Trophoblast cell (in vitro differentiated cells and primary cell): ENCODE measurements at regions not wholly inside any gene's neighbourhood (a gene's known extent, or its start where the extent isn't known, plus 50 kb on each side); places are given as distances from the start of the nearest gene placed in this dataset.

Experiments
- DNase-seq, 2 donors: peaks; one replicate each; pipeline ENCODE4 v3.0.0-alpha.2; 2016
- H2AFZ ChIP-seq: 2 replicates; pipeline ENCODE4 v1.6.1; 2013; ENCODE audit warnings: low read length, moderate library complexity, mild to moderate bottlenecking; ENCODE audit not compliant: insufficient read depth, poor library complexity
- H2AK5ac ChIP-seq: 2 replicates; pipeline ENCODE4 v1.6.1; 2013; ENCODE audit warnings: mild to moderate bottlenecking, low read length
- H2BK120ac ChIP-seq: 2 replicates; pipeline ENCODE4 v1.6.1; 2013; ENCODE audit warnings: low read length, mild to moderate bottlenecking, moderate library complexity; ENCODE audit not compliant: insufficient read depth, poor library complexity
- H2BK12ac ChIP-seq: 2 replicates; pipeline ENCODE4 v1.6.1; 2013; ENCODE audit warnings: mild to moderate bottlenecking, low read length, moderate library complexity
- H2BK5ac ChIP-seq: 2 replicates; pipeline ENCODE4 v1.6.1; 2013; ENCODE audit warnings: low read length, low read depth, moderate library complexity, mild to moderate bottlenecking; ENCODE audit not compliant: poor library complexity
- H3K14ac ChIP-seq: 2 replicates; pipeline ENCODE4 v1.6.1; 2013; ENCODE audit warnings: mild to moderate bottlenecking, low read length
- H3K18ac ChIP-seq: 2 replicates; pipeline ENCODE4 v1.6.1; 2013; ENCODE audit warnings: mild to moderate bottlenecking, low read length
- H3K23ac ChIP-seq: 2 replicates; pipeline ENCODE4 v1.6.1; 2013; ENCODE audit warnings: low read length
- H3K27ac ChIP-seq: 2 replicates; pipeline ENCODE4 v1.5.1; 2013; ENCODE audit warnings: low read depth, mild to moderate bottlenecking, inconsistent platforms, low read length, moderate library complexity
- H3K27me3 ChIP-seq: 2 replicates; pipeline ENCODE4 v1.6.1; 2013; ENCODE audit warnings: inconsistent platforms, mild to moderate bottlenecking, low read length, moderate library complexity; ENCODE audit not compliant: insufficient read depth
- H3K36me3 ChIP-seq, 2 experiments: 1 replicate in 1 of 2; 2 replicates in 1 of 2; pipeline ENCODE4 v1.6.1; 2013; ENCODE audit warnings: low read length in 2 of 2, mild to moderate bottlenecking in 2 of 2, moderate library complexity in 1 of 2; ENCODE audit not compliant: insufficient read depth in 2 of 2, control insufficient read depth in 1 of 2
- H3K4ac ChIP-seq: 2 replicates; pipeline ENCODE4 v1.6.1; 2013; ENCODE audit warnings: low read depth, mild to moderate bottlenecking, low read length, moderate library complexity
- H3K4me1 ChIP-seq, 2 experiments: 1 replicate in 1 of 2; 2 replicates in 1 of 2; pipeline ENCODE4 v1.6.1; 2013; ENCODE audit warnings: low read length in 2 of 2, mild to moderate bottlenecking in 2 of 2, moderate library complexity in 1 of 2; ENCODE audit not compliant: insufficient read depth in 2 of 2, control insufficient read depth in 1 of 2
- H3K4me2 ChIP-seq: 2 replicates; pipeline ENCODE4 v1.6.1; 2013; ENCODE audit warnings: inconsistent platforms, mild to moderate bottlenecking, low read length, moderate library complexity
- H3K4me3 ChIP-seq: 2 replicates; pipeline ENCODE4 v1.5.1; 2013; ENCODE audit warnings: mild to moderate bottlenecking, low read depth, low read length, inconsistent platforms
- H3K79me1 ChIP-seq: one replicate; pipeline ENCODE4 v1.6.1; 2013; ENCODE audit warnings: low read length
- H3K79me2 ChIP-seq: 2 replicates; pipeline ENCODE4 v1.6.1; 2013; ENCODE audit warnings: low read length, mild to moderate bottlenecking; ENCODE audit not compliant: control insufficient read depth, insufficient read depth, poor library complexity
- H3K9ac ChIP-seq: 2 replicates; pipeline ENCODE4 v1.6.1; 2013; ENCODE audit warnings: mild to moderate bottlenecking, low read length
- H3K9me3 ChIP-seq: 2 replicates; pipeline ENCODE4 v1.6.1; 2013; ENCODE audit warnings: low read depth, mild to moderate bottlenecking, control low read depth, inconsistent platforms, low read length; ENCODE audit not compliant: insufficient read depth
- H4K12ac ChIP-seq: 2 replicates; pipeline ENCODE4 v1.6.1; 2013; ENCODE audit warnings: low read depth, mild to moderate bottlenecking, low read length, moderate library complexity
- H4K8ac ChIP-seq: 2 replicates; pipeline ENCODE4 v1.6.1; 2013; ENCODE audit warnings: low read depth, mild to moderate bottlenecking, low read length, moderate library complexity
- H4K91ac ChIP-seq: one replicate; pipeline ENCODE4 v1.6.1; 2013; ENCODE audit warnings: low read depth, mild to moderate bottlenecking, low read length, moderate library complexity
- WGBS: extraction: QIAGEN DNeasy Blood & Tissue Kit; methylation state at CpG from one replicate; pipeline ENCODE4 v1.1.7; 2013; ENCODE audit warnings: missing lambda C conversion rate; ENCODE audit not compliant: insufficient read length, insufficient coverage; ENCODE audit errors: extremely low coverage; 5-methylcytosine and 5-hydroxymethylcytosine counted together

DNA sequence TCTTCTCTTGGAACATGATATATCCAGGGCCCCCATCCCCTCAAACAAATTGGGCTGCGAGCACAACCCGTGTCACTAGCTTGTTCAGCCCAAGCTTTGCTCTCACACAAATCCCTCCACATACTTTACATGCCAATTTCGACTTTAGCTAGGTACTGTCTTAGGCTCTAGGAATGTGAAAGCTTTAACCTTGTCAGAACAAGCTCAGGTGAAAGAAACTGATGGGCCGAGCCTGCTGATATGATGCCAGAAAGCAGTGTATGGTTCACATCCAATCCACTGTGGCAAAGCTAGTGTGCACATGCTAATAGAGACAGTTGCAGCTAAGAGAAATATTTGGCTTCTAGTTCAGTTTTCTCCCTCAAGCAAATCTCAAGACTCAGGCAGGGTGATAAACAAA is 79.5 kb downstream of the TNFSF18 start:
- Histone ChIP-seq H2BK120ac (no peak overlapping the region), H3K27ac (peak overlapping the region; percentile 69), H3K23ac (no peak overlapping the region), H3K79me1 (peaks cover 10% of the 10 kb centered on the region), H2BK12ac (no peak overlapping the region), H3K9ac (no peak overlapping the region), H2AFZ (no peak overlapping the region), H3K18ac (no peak overlapping the region), H2BK5ac (no peak overlapping the region), H3K36me3 (no peaks in the 10 kb centered on the region), H3K9me3 (no peaks in the 10 kb centered on the region), H4K8ac (no peak overlapping the region), H3K14ac (no peak overlapping the region), H2AK5ac (no peak overlapping the region), H3K4me1 (peaks cover 5 to 13% of the 10 kb centered on the region in 2 experiments), H3K4me2 (peak overlapping the region; percentile 34), H4K91ac (no peak overlapping the region), H4K12ac (no peak overlapping the region), H3K27me3 (no peaks in the 10 kb centered on the region), H3K4me3 (no peak overlapping the region), H3K4ac (no peak overlapping the region), H3K79me2 (no peaks in the 10 kb centered on the region)
- DNase-seq, result peak; percentile 18 to 65
- no CpG with 5 or more reads among the region's 4 CpGs for WGBS

GRCh38 chr1:172972258-172972657 is 78.5 kb downstream of the TNFSF18 start:
- H2BK12ac ChIP-seq, result peak overlapping the region; percentile 46
- no peak overlapping the region for H3K4me3 ChIP-seq
- H3K4me2 ChIP-seq, result no peak overlapping the region
- H2BK120ac ChIP-seq, result peak overlapping the region; percentile 18
- H3K79me2 ChIP-seq, result no peaks in the 10 kb centered on the region
- no peak overlapping the region for H3K18ac ChIP-seq
- H3K14ac ChIP-seq, result no peak overlapping the region
- peak overlapping the region; percentile 84 for H2BK5ac ChIP-seq
- no peak overlapping the region for H3K9ac ChIP-seq
- no peak overlapping the region for H4K8ac ChIP-seq
- no peak overlapping the region for H4K12ac ChIP-seq
- H3K4ac ChIP-seq, result no peak overlapping the region
- H2AK5ac ChIP-seq, result no peak overlapping the region
- H3K27me3 ChIP-seq, result no peaks in the 10 kb centered on the region
- peaks cover 5 to 13% of the 10 kb centered on the region in 2 experiments for H3K4me1 ChIP-seq
- no peaks in the 10 kb centered on the region for H3K9me3 ChIP-seq
- no peaks in the 10 kb centered on the region for H3K36me3 ChIP-seq
- peaks cover 10% of the 10 kb centered on the region for H3K79me1 ChIP-seq
- no peak for DNase-seq
- H3K23ac ChIP-seq, result no peak overlapping the region
- peak overlapping the region; percentile 69 for H3K27ac ChIP-seq
- peak overlapping the region; percentile 2 for H2AFZ ChIP-seq
- no CpG with 5 or more reads among the region's 2 CpGs for WGBS
- H4K91ac ChIP-seq, result peak overlapping the region; percentile 29

DNA sequence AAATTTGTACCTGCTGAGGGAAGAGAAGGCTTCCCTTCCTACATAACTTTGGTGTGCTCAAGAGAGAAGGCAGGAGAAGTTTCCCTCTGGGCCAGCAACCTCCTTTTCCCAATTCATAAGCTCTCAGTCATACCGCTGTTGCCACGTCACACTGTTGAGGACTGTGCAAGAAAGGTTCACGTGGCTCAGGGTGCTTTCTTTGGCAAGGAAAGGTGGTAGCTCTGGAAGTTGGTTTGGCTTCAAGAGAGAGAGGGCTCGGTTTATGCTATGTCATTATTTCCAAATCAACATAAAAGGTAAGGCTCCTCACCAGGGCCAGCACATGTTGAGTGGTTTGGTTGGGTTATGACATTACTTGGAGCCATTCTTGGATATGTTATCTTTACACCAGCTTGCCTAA is 77.3 kb downstream of the TNFSF18 start:
- Histone ChIP-seq H3K79me2 (no peaks in the 10 kb centered on the region), H3K14ac (no peak overlapping the region), H3K9ac (no peak overlapping the region), H2AK5ac (no peak overlapping the region), H3K4me3 (no peak overlapping the region), H3K23ac (no peak overlapping the region), H3K9me3 (no peaks in the 10 kb centered on the region), H2BK5ac (no peak overlapping the region), H2BK120ac (no peak overlapping the region), H3K27me3 (no peaks in the 10 kb centered on the region), H3K27ac (no peak overlapping the region), H3K18ac (no peak overlapping the region), H3K4me1 (peaks cover 5 to 14% of the 10 kb centered on the region in 2 experiments), H3K79me1 (peaks cover 10% of the 10 kb centered on the region), H4K8ac (no peak overlapping the region), H3K4ac (no peak overlapping the region), H2BK12ac (no peak overlapping the region), H4K91ac (no peak overlapping the region), H3K36me3 (no peaks in the 10 kb centered on the region), H2AFZ (no peak overlapping the region), H4K12ac (no peak overlapping the region), H3K4me2 (no peak overlapping the region)
- no CpG with 5 or more reads among the region's 4 CpGs for WGBS
- peak in 1 of 2 donors; percentile 40 for DNase-seq

- peaks cover 5 to 8% of the 10 kb centered on the region in 2 experiments for H3K4me1 ChIP-seq
- H2BK5ac ChIP-seq, result no peak overlapping the region
- H3K4ac ChIP-seq, result no peak overlapping the region
- no peak overlapping the region for H3K27ac ChIP-seq
- H3K23ac ChIP-seq, result no peak overlapping the region
- WGBS, result no CpG with 5 or more reads among the region's 2 CpGs
- H2BK12ac ChIP-seq, result no peak overlapping the region
- no peak overlapping the region for H3K4me2 ChIP-seq
- no peaks in the 10 kb centered on the region for H3K79me2 ChIP-seq
- no peak overlapping the region for H3K4me3 ChIP-seq
- no peak overlapping the region for H3K9ac ChIP-seq
- H4K12ac ChIP-seq, result no peak overlapping the region
- no peaks in the 10 kb centered on the region for H3K9me3 ChIP-seq
- H3K79me1 ChIP-seq, result peaks cover 8% of the 10 kb centered on the region
- no peak overlapping the region for H2AFZ ChIP-seq
- H3K27me3 ChIP-seq, result no peaks in the 10 kb centered on the region
- H3K36me3 ChIP-seq, result no peaks in the 10 kb centered on the region
- DNase-seq, result no peak
- no peak overlapping the region for H2AK5ac ChIP-seq
- no peak overlapping the region for H3K14ac ChIP-seq
- H3K18ac ChIP-seq, result no peak overlapping the region
- no peak overlapping the region for H4K8ac ChIP-seq
- H2BK120ac ChIP-seq, result no peak overlapping the region
- no peak overlapping the region for H4K91ac ChIP-seq
Observed at GRCh38 chr1:172976222-172977041, 74.3 kb downstream of the TNFSF18 start.
